Stimulated activated CD4-positive, alpha-beta T cell treated with anti-CD3 and anti-CD28 coated beads, Interleukin-2, amount 100 ng/mL, for 24 hours (primary cell): ENCODE measurements at regions not wholly inside any gene's neighbourhood (a gene's known extent, or its start where the extent isn't known, plus 50 kb on each side); places are given as distances from the start of the nearest gene placed in this dataset.
A peak's percentile ranks its signal among the peaks of the same experiment; 100 is the strongest.
"Not testable (repeated sequence)": the region's sequence is repeated elsewhere in the genome, so short reads cannot be mapped to it uniquely, and the experiment has no call there.

Experiments
- DNase-seq, 2 donors: peaks; one replicate each; pipeline ENCODE4 v3.0.0-alpha.2; 2020

- DNase-seq, result no peak
Observed at GRCh38 chr15:62848632-62849050, 193.9 kb upstream of the TPM1 start.

- DNase-seq, result no peak
Observed at GRCh38 chr15:62849316-62850106, 193.0 kb upstream of the TPM1 start.

DNA sequence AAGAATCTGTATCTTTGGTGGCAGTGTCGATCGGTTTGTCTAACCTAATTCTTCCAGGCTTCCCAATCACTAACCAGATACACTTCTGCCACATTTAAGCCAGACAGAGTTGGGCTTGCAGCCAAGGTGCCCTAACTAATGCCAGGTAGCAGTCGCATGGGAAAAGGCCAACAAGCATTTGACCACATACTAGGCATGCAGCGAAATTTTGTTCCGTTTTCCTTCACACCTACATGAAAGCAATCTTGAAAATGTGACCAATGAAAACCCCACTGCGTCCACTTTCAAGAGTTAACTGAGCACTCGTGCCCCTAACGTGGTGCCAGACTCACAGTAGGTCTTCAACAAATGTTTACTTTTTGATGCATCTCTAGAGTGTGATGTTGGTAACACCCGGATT is 192.2 kb upstream of the TPM1 start:
- no peak for DNase-seq

DNA sequence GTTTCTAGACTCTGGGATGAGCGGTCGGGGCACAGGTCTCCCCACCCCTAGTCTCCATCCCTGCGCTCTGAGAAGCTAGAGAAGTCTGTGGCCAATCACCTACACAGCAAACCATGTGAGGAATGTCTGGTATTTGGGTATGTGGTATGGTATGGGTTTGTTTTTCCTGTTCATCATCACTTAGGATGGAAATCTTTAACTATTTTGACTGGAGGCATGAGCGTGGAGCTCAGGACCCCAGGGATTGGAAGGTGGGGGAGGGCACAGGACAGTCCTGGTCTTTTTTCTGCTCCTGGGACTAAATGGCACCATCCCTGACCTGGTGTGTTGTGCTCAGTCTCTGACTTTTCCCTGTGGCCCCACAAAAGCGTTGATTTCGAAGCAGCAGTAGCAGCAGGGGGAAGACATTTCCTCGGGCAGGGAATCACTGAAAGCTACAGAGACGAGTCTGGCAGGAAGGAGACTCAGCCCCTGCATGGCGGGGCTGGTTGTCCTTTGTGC is 191.7 kb upstream of the TPM1 start:
- DNase-seq, result no peak

DNA sequence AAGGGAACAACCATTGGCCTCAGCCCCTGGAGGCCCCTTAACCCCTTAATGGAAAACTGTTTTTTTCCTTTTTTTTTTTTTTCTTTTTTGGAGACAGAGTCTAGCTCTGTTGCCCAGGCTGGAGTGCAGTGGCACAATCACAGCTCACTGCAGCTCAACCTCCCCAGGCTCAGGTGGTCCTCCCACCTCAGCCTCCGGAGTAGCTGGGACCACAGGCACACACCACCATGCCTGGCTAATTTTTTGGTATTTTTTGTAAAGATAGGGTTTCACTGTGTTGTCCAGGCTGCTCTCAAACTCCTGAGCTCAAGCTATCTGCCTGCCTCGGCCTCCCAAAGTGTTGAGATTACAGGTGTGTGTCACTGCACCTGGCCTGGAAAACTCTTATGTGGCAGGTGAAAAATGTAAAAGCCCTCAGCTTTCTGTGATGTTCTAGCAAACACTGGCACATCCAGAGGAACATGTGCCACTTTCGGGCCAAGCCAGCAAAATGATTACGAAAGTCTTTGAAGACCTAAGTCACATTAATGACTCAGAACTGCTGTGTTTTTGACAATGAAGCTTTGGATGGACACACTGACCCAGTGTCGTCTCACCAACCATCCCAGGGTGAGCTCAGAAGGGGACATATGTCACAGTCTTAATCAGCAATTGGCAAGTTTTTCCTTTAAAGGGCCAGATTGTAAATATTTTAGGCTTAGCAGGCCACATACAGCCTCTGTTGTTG is 189.3 kb upstream of the TPM1 start:
- DNase-seq, result no peak

DNA sequence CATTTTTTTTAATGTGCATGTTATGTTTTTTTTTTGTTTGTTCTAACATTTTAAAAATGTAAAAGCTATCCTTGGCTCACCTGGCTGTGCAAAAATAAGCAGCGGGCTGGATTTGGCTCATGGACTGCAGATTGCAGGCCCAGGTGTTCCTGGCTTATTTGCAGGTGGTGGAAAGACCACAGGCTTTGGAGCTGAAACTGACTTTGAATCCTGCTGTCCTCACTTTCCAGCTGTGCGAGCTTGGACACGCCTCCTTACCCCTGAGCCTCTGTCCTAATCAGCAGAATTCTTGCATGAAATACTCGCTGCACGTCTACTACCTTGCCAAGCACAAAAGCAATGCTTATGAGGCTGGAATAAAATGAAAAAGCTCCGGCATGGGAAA is 188.7 kb upstream of the TPM1 start:
- DNase-seq, result no peak

GRCh38 chr15:62854420-62855084 is 188.0 kb upstream of the TPM1 start:
- DNase-seq, result no peak

DNA sequence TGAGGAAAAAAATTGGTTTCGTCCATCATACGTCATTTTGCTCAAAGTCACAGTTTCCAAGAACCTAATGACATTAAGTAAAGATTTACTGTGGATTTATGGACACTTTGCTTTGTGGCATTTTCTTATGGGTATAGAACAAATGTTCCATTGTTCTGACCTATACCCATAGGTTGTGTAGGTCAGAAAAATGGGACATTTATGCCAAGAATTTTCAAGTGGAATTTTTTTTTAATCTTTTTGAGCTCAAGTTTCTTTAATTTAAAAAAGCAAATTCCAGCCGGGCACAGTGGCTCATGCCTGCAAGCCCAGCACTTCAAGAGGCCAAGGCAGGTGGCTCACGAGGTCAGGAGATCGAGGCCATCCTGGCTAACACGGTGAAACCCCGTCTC is 187.5 kb upstream of the TPM1 start:
- DNase-seq, result no peak

DNA sequence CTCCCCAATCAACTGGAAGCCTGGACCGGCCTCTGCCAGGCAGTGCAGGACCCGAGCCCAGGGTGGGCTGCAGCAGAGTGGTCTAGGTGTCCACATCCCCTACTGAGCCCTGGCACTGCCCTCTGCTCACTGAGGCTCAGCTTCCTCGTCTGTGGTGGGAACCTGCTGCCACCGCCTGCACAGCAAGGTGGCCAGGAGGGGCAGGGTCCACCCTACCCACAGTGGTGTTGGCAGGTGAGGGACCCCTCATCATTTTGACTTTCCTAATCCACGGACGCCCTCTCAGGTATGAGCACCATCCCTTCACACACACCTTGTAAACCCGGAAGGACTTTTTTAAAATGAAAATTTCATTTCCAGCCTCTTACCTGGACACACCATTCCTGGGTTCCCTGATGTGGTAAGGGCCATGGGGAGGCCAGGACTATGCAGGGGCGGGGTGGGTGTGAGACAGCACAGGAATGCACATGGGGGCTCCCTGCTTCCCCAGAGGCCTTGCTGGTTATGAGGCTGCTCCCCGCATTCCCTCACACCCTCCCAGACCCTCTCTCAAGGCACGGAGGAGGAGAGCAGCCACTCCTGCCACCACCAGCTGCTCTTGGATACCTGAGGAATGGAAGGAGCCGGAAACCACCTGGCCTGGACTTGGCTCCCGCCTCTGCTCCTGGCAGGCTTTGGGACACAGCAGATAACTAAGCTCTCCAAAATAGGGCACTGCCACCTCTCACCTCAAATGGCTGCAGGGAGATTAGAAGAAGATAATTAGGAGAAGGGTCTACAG is 185.9 kb upstream of the TPM1 start:
- no peak for DNase-seq

- DNase-seq, result peak in 1 of 2 donors; percentile 7
Observed at GRCh38 chr15:62857411-62857853, 185.1 kb upstream of the TPM1 start.

DNA sequence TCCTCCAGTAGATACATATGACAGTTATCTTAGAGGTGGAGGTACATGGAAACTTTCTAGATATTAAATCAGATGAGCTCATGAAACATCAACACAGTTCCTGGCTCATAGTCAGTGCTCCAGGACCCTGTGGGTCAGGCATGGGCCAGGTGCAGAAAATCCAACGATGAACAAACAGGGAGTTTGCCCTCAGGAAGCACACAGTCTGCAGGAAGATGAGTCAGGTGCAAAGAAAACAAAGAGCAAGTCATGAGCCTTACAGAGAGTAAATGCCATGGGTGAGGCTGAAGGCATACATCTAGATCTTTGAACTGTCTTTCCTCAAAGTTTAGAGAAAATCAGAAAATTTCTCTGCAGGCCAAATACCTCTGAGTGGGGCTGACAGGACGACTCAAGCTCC is 184.2 kb upstream of the TPM1 start:
- no peak for DNase-seq

- no peak for DNase-seq
Observed at GRCh38 chr15:62862717-62863116, 179.8 kb upstream of the TPM1 start.

GRCh38 chr15:62866366-62866765 is 176.2 kb upstream of the TPM1 start:
- no peak for DNase-seq

DNA sequence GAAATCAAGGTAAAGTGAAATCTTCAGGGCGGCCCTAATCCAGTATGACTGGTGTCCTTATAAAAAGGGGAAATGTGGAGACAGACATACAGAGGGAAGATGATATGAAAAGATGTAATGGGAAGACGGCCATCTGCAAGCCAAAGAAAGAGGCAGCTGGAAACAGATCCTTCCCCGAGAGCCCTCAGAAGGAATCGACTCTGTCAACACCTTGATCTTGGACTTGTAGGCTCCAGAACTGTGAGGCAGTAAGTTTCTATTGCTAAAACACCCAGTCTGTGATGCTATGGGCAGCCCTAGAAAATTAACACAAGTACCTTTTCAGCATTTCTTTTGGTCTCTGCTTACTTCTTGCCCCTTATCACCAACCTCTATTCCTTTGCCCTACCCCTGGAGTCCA is 174.7 kb upstream of the TPM1 start:
- DNase-seq, result no peak

- DNase-seq, result no peak
Observed at GRCh38 chr15:62868507-62868906, 174.0 kb upstream of the TPM1 start.

DNA sequence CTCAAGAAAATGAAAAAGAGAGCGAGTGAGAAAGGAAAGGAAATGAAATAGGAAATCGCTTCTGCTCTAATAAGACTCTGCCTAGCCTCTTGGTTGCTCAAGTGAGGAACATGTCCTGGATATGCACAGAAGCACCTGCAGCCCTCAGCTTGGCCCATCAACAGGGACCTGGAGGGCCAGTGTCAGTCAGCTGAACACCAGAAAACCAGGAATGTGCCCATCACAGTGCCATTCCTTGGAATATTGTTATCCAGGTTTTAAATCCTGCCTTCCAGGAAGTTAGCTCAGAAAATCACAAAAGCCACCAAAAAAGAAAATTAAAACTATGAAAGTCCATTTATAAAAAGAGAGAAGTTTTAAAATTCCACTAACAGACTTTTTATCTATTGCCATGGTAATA is 173.4 kb upstream of the TPM1 start:
- no peak for DNase-seq

GRCh38 chr15:62870216-62870615 is 172.3 kb upstream of the TPM1 start:
- no peak for DNase-seq

- DNase-seq, result not testable (repeated sequence)
Observed at GRCh38 chr15:62870701-62871100, 171.8 kb upstream of the TPM1 start.

GRCh38 chr15:62873203-62873602 is 169.3 kb upstream of the TPM1 start:
- DNase-seq, result no peak

- DNase-seq, result no peak
Observed at GRCh38 chr15:62874064-62874463, 168.5 kb upstream of the TPM1 start.

DNA sequence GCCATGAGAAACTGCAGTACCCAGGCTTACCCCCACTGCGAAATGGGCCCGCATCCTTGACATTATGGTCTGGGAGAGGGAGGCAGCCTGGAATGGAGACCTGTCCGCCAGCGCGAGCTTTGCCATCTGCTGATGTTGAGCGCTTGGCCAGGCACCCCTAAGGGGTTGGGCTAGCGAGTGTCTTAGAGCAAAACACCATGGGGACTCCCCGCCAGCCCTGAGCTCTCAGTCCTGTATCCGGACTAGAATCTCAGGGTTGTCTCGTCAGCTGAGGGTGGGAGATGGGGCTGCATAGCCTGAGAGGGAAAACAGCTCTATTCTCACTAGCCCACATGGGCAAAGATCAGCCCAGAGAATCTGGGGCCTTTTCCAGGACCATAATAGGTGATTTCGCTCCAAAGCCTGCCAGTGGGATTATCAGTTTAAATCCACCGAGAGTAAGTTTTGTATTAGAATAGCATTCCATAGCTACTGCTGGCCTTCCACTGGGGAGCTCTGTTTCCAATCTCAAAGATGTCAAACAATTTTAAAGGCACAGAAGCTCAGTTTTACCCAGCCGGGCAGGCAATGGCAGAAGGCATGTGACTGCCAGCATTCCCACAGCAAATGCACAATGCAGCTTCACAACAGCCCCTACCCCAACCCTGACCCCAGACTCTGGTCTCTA is 167.5 kb upstream of the TPM1 start:
- no peak for DNase-seq

GRCh38 chr15:62875626-62876021 is 166.9 kb upstream of the TPM1 start:
- no peak for DNase-seq
